MM.1S (cell line): ENCODE measurements at regions not wholly inside any gene's neighbourhood (a gene's known extent, or its start where the extent isn't known, plus 50 kb on each side); places are given as distances from the start of the nearest gene placed in this dataset.

Source experiments
- CTCF ChIP-seq: fragments of 300-600 bp; sonication (generic); IDR thresholded peaks from 2 replicates; pipeline ENCODE4 v1.5.1; 2016; ENCODE audit warnings: antibody characterized with exemption, low read length, mixed read lengths
- EZH2 ChIP-seq: fragments of 300-600 bp; sonication (generic); optimal IDR thresholded peaks from 2 replicates; pipeline ENCODE3; 2017; ENCODE audit warnings: low read depth, mild to moderate bottlenecking, antibody characterized with exemption, low read length, mixed read lengths

- TF ChIP-seq CTCF (no peak), EZH2 (no peak)
Observed at GRCh38 chr18:54076166-54076565, 148.3 kb downstream of the MBD2 start.
